OCI-LY7 (cell line): ENCODE measurements at regions not wholly inside any gene's neighbourhood (a gene's known extent, or its start where the extent isn't known, plus 50 kb on each side); places are given as distances from the start of the nearest gene placed in this dataset.

Source experiments
- EZH2phosphoT487 ChIP-seq: fragments of 200-600 bp; sonication (generic); IDR thresholded peaks from 2 replicates; pipeline ENCODE4 v1.6.1; 2018; ENCODE audit warnings: low read depth, borderline replicate concordance, mild to moderate bottlenecking, mixed run types, antibody characterized with exemption, low read length, moderate library complexity, mixed read lengths
- TF ChIP-seq, protein P1 (sequence below): fragments of 200-600 bp; sonication (generic); conservative IDR thresholded peaks from 2 replicates; pipeline ENCODE4 v1.5.1; 2014; ENCODE audit warnings: mild to moderate bottlenecking, antibody characterized with exemption, low read length, moderate library complexity, mixed read lengths

DNA sequence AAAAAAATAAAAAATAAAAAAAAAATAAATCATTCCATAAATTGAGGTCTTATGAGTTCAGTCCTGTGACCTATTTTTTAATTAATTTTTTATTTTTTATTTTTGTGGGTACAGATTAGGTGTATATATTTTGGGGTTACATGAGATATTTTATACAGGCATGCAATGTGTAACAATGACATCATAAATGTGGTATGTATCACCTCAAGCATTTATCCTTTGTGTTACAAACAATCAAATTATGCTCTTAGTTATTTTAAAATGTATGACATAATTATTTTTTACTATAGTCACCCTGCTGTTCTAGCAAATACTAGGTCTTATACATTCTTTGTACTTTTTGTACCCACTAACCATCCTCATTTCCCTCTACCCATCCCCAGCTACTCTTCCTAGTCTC, 537.9 kb downstream of the HINT1 start:
- TF ChIP-seq, protein P1, sequence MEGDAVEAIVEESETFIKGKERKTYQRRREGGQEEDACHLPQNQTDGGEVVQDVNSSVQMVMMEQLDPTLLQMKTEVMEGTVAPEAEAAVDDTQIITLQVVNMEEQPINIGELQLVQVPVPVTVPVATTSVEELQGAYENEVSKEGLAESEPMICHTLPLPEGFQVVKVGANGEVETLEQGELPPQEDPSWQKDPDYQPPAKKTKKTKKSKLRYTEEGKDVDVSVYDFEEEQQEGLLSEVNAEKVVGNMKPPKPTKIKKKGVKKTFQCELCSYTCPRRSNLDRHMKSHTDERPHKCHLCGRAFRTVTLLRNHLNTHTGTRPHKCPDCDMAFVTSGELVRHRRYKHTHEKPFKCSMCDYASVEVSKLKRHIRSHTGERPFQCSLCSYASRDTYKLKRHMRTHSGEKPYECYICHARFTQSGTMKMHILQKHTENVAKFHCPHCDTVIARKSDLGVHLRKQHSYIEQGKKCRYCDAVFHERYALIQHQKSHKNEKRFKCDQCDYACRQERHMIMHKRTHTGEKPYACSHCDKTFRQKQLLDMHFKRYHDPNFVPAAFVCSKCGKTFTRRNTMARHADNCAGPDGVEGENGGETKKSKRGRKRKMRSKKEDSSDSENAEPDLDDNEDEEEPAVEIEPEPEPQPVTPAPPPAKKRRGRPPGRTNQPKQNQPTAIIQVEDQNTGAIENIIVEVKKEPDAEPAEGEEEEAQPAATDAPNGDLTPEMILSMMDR = no peak
- no peak for TF ChIP-seq EZH2phosphoT487
